ENCODE measurements at regions not wholly inside any gene's neighbourhood (a gene's known extent, or its start where the extent isn't known, plus 50 kb on each side); places are given as distances from the start of the nearest gene placed in this dataset.
"Not testable (repeated sequence)": the region's sequence is repeated elsewhere in the genome, so short reads cannot be mapped to it uniquely, and the experiment has no call there.

DNA sequence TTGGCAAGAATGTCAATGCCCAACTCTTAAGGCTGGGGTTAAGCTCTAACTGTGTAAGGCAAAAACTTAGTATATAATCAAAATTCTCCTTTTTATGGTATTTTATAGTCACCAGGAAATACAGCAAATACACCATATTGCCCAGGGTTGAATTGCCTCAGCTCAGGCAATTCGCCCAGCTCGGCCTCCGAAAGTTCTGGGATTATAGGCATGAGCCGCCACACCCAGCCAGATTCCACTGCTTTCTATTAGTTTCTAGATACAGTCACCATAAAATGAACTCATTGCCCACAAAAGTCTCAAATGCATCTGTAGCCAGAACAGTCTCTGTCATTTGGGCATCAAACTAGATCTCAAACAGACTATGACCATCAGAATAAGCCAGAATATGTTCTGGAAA is 238.7 kb upstream of the TOX3 start:
- no peak for DNase-seq

DNA sequence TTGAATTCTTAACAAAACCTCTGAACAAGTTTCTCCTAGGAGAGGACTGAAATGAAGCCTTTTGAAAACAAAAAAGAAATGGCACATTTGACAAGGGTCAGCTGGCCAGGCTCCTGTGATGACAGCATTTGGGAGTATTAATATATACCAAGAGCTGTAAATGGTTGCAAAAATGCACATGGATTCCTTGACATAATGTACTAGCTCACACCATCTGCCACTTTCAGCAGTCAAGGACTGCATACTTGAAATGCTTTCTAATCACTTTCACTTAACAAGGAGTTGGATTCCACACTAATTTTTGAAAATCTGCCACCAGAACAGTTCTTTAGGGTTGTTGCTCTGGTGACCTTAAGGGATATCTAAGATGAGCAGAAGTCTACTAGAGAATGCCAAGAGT is 236.7 kb upstream of the TOX3 start:
- DNase-seq, result no peak

DNA sequence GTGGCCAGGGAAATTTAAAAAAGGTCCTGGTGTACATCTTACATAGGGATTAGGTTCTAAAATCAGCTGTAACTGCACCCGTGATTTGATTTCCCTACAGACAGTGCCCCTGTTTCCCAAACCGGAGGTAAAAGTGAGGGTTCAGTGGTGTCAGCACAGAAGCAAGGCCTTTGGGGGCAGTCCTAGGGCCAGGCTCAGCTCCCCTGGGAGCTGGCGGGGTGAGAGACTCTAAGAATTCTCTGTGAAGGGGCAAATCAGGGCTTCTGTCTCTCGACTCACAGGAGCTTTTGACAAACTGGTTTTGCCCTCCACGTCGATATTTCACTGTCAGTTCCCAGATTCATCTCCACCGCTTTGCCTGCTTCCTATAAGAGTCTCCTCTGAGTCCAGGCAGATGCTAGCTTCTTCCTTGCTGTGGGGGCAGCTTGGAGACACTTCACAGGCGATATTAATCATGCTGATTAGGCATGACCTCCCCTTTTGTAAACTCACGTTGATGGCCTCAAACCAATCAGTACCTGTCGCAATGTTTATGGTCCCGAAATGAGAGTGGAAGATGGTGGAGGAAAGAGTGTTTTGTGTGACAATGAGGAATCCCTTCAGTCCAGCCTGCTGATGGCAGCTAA is 234.2 kb upstream of the TOX3 start:
- no peak for DNase-seq

DNA sequence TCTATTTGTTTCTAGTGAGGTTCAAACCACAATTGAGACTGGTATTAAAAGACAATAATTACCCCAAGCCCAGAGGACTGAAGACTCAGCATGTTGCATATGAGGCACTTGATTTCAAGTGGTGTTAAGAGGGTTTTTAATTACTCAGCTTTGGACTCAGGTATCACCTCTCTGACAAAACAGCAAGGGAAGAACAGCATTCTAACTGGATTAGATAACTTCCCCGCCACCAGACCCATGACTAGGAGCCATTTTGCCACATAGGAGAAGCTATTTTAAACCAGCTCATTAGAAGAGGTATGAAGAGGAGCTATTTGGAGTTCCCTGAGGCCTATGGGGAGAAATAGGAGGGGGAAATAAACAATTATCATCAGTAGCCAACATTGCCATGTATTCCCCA is 226.1 kb upstream of the TOX3 start:
- DNase-seq, result no peak

DNA sequence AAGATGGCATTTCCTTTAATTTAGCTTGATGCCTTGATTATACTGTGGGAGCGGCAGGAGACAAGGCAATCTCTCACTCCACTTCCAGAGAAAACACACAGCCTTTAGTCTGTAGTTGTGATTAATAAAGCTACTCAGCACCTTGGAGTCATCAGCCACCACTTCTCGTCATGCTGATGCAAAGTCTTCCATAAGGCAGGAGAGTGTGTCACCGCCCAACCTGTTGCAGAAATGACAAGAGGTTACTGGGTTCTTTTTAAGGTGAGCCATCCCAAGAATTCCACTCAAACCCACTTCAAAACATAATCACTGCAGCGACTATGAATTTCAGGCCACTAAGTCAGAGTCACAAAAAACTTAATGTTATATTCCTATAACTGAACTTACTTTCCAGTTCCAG is 223.9 kb upstream of the TOX3 start:
- DNase-seq, result no peak

DNA sequence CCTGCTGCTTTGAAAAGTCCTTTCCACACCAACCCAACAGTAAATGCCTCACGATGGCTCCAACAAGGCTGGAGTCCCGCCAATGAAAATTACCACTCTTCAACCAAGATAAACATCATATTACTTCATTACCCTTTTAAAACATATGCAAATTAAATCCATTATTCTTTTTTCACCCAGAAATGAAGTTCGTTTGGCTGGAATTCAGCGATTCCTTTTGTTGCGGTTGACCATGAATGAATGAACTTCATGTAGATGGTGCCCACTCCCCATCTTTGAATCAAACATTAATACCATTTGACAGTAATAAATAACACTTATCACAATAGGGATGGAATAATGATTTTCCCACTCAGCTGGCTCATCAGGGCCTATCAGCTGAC is 211.5 kb upstream of the TOX3 start:
- DNase-seq, result no peak

DNA sequence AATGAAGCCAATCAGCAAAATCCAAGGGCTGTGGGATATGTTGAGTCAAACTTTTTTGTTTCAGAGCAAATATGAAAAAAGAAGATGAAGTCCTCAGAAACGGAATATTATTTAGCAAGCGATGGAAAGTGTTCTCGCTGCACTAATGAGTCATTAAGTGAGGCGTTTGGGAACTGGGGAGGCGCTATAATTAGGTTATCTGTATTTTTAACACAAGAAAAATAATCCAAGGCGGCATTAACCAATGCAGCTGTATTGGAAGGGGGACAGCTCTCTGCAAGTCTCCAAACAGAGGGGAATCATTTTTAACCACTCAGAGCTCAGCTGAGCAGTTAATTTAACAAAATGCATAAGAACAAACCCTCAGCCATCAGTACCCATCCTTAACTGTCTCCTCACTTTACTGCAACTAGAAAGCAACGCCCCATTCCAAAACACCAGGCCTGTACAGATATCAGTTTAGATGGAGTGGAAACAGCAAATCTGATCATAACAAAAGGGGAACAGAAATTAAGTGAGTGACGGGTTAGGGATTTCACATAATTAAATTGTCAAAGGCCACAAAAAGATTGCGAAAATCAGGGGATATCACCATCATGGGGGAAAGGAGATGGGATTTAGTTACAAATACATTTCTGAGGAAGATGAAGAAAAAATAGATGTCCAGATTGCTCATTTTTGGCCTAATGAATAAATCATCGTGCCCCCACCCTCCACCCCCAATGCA is 211.0 kb upstream of the TOX3 start:
- no peak for DNase-seq

DNA sequence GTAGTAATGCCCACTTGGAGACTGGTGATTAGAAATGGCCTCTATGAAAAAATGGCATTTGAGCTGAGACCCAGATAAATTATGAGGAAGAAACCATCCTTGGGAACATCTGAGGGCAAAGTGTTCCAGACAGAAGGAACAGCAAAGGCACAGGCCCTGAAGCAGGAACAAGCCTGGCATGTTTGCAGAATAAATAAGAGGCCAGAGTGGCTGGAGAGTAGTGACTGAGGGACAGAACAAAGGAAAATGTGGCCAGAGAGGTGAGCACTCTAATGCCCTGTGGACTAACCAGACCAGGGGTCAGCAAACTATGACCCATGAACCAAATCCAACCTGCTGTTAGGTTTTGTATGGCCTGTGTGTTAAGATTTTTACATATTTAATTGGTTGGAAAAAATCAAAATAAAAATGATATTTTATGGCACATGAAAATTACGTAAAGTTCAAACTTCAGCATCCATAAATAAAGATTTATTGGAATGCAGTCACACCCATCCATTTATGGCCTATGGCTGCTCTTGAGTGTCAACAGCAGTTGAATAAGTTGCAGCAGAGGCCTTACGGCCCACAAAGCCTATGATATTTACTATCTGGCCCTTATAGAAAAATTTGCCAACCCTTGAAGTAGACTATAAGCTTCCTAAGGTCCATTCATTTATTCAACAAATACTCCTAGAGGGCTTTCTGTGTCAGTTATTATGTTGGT is 210.0 kb upstream of the TOX3 start:
- no peak for DNase-seq

DNA sequence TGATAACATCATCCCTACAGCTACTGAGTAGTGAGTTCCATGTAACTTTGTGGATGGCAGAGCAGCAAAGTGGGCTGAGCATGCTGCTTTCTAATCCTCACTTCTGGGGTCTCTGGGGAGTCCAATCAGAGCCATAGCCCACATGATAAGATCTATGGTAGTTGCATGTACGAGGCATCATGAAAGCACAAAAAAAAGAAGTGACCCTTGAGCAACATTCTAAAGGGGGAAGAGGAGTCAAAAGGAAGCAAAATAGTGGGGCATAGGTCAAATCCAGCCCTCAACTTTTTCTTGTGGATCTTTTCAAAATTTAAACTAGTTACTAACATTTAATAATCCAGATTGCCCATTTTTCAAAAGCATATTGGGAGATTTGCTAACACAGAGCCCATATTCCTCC is 208.5 kb upstream of the TOX3 start:
- no peak for DNase-seq

DNA sequence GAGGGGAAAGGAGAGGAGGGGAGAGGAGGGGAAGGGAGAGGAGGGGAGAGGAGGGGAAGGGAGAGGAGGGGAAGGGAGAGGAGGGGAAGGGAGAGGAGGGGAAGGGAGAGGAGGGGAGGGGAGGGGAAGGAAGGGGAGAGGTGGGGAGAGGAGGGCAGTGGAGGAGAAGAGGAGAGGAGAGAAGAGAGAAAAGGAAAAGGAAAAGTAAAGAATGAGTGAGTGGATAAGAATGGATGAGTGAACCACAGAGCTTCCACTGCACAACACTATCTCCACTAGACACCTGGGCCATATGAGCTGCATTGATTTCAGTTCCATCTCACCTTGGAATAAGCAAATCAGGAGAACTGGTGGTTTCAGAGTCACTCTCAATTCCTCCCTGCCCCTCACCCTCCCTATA is 204.1 kb upstream of the TOX3 start:
- no peak for DNase-seq

DNA sequence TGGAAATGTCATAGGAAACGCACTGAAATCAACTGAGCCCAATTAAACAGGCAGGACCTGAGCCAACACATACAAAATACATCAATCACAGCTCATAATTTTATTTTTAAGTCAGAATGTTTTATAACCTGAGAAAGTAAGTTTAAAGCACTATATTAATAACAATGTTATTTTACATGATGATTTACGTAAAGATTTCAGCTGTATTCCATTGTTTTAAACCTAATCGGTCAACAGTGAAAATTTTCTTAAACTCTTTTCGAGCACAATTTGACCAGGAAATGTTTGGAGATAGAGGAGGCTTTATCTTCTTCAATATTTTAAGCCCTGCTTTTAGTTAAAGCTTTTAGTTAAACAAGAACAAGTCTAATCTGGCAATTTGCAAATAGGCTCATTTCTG is 201.8 kb upstream of the TOX3 start:
- DNase-seq, result no peak

DNA sequence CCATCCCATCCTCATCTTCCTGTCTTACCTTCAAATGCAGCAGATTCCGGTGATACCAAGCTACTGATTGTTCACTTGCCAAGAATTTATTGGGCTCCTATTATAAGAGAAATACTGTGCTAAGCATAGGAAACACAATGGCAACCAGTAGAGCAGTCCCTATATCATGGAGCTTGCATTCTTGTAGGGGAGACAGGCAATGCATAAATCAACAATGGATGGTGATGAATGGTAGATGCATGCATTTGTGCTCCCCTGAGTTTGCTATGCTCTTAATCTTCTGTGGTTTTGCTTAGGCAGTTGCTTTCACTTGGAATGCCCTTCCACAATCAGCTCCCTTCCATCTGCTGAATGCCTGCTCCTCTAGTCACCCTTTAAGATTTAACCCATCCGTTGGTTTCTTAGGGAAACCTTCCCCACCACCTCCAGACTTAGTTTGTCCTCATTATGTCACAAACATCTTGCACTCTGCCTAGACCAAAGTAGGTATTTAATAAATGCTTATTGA is 200.2 kb upstream of the TOX3 start:
- DNase-seq, result no peak

DNA sequence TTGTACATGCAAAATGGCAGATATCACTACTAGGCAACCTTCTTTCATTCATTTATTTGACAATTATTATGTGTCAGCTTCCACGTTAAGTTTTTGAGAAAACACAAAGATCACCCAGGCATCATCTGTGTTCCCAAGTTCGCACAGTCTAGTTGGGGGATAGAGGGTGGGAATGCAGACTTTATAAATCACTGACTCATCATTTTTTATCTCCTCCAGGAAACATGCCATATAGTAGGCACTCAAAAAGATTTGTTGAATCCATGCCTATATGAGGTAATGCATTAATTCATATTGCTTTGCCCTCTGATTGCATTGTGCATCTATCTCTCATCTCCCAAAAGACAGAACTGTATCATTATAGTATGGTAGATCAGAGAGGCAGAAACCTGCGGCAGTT is 196.8 kb upstream of the TOX3 start:
- DNase-seq, result no peak

DNA sequence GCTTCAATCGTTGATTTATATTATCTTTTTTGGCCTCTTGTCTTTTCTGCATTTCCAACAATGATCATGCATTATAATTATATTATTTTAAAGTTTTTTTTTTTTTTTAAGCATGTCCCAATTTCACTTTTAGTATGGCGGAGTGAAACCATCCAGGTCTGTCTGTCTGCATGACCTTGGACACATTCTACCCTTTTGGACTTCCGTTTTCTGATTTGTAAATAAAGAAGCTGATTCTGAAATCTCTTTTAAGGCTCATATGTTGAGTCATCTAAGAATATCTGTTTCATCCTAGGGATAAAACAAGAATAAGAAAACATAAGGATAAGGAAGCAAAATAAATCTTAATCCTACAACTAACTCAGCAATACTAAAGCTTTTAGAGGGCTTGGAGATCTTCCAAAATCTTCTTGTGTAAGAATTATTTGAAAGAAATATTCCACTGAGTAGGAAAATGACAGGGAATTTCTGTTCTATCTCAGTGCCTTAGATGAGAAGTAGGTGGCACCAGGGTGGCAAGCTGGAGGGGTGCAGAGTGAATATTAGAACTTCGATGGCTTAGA is 195.7 kb upstream of the TOX3 start:
- DNase-seq, result no peak

DNA sequence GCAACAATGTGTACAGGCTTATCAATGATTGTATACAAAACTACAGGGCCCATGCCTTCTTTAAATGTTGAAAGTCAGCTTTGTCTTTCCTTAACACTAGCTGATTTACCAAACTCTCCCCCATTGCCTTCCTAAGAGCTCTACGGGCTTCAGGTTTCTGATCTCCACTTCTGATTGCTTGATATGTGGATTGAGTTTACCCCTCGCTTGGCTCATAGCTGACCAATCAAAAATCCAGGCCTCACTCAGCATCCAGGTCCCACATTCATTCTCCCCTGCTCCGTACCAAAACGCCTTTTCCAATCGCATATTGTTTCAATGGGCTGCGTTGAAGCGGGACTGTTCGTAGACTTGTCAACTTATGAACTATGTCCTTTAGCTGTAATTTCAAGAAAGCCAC is 195.1 kb upstream of the TOX3 start:
- DNase-seq, result no peak

DNA sequence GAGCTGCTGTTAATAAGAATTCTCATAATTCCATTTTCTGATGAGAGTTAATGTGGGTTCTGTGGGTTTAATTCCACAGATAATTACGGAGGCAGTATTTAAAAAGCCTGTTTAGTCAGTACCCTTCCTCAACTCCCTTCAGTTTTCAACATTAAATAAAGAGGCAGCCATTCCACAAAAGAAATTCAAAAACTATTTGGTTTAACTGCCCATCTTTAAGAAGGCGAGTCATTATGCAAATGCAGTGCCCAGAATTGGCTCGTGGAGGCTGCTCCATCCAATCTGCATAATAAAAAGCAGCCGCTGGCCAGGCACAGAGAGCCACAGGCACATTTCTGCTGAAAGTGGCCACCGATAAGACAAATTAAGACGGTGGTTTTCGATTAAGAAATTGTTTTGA is 194.4 kb upstream of the TOX3 start:
- DNase-seq, result no peak

DNA sequence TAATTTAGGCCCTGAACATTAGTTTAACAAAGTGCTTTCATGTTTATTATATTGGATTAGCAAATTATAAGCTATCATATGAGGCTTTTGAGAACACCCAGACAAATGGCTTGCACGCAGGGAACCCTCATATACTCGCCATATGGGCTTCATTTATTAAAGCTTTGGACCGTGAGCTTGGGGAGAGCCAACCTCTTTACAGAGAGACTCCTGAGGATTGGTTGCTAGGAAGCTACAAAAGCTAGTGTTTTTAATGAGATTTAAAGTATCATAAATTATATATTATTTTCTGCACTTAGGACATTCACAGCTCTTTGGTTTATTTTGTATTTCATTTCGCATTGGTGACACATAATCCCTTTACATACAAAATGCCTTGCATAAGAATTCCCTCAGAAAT is 193.8 kb upstream of the TOX3 start:
- no peak for DNase-seq

DNA sequence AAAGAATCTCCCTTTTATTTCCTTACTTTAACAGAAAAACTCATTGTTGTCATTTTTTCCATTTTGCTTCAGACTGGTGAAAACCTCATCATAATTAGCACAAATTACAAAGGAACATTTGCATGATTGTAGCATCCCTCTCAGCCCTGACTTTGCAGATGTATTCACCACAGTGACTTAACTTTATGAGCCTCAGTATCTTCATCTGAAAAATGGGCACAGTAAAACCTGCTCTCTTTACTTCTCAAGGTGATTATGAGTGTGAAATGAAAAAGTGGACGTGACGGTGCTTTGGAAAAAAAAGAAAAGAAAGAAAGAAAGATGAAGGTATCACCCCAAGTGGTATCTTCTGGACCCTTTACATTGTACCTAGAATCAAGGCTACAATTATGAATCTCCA is 193.4 kb upstream of the TOX3 start:
- no peak for DNase-seq

DNA sequence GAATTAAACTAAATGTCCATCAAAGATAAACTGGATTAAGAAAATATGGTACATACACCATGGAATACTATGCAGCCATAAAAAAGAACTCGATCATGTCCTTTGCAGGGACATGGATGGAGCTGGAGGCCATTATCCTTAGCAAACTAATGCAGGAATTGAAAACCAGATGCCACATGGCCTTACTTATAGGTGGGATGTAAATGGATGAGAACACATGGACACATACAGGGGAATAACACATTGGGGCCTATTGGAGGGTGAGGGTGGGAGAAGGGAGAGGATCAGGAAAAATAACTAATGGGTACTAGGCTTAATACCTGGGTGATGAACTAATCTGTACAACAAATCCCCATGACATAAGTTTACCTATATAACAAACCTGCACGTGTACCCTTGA is 192.0 kb upstream of the TOX3 start:
- DNase-seq, result not testable (repeated sequence)

DNA sequence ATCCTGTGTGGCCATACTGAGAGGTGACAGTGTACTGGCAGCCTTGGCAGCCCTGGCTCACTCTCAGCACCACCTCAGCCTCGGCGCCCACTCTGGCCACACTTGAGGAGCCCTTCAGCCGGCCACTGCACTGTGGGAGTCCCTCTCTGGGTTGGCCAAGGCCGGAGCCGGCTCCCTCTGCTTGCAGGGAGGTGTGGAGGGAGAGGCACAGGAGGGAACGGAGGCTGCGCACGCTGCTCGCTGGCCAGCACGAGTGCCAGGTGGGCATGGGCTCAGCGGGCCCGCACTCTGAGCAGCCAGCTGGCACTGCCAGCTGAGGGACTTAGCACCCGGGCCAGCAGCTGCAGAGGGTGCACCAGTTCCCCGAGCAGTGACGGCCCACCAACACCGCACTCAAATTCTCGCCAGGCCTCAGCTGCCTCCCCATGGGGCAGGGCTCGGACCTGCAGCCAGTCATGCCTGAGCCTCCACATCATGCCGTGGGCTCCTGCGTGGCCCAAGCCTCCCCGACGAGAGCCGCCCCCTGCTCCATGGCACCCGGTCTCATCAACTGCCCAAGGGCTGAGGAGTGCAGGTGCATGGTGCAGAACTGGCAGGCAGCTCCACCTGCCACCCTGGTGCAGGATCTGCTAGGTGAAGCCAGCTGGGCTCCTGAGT is 184.4 kb upstream of the TOX3 start:
- DNase-seq, result no peak

DNA sequence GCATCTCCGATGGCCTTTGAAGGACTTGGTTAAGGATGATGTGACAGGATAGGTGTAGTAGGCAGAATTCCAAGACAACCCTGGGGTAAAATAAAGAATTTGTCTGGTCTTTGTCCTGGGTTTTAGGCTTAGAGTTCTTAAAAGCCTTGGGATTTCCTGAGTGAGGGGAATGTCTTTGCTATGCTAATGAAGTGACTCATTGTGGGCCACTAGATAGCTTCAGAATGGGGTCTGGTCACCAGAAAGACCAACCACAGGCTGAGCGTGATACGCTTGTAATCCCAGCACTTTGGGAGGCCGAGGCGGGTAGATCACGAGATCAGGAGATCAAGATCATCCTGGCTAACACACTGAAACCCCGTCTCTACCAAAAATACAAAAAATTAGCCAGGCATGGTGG is 182.8 kb upstream of the TOX3 start:
- no peak for DNase-seq

DNA sequence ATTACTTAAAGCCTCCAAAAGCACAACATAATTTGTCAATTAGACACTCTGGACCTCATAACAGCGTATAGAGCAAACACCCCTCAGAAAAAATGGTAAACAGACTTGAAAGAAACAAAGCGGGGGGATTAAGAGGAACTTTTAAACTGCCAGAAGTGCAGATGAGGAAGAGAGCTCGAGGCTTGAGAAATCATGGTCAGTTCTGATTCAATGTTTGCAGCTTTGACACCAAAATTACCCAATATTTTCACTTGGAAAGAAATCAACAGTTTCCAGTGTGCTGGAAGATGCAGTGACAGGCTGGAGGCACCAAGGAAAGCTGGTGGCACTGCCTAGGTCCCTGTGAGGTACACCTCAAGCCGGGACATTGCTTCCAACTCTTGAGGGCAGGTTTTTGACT is 180.9 kb upstream of the TOX3 start:
- no peak for DNase-seq

DNA sequence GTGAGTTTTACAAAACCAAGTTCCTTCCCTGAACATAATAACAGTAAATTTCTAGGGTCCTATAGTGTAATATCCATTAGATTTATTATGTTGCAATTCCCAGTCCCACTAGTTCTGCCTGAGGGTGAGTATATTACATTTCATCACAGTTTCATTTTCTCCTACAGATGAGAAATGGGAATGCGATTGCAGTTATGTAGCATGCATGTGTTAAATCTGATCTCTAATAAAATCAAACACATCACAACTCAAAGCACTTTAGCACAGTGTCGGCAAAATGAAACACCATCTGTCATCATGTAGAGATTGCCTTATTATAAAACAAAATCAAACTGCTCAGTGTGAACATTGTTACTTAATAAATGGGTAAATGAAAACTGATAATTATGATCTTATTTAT is 180.5 kb upstream of the TOX3 start:
- DNase-seq, result no peak

DNA sequence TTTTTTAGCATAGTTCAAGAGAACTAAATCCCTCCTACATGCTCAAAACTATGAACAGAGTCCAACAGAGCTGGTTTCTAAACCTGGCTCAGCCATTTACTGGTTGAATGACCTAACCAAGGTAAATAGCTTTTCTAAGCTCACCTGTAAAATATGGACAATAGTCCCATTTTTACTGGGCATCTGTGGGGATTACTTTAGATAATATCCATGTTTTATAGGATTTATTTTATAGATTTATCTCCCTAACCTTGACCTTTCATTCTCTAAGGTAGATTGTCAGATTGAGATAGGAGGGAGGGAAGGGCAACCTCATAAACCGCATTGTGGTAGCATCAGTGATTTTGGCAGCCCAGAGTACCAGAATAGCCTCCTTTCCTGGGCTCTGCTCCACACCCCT is 178.5 kb upstream of the TOX3 start:
- no peak for DNase-seq

Data from right hindlimb (tissue), 1 donor.